NCI-H1048 (cell line): ENCODE measurements at regions not wholly inside any gene's neighbourhood (a gene's known extent, or its start where the extent isn't known, plus 50 kb on each side); places are given as distances from the start of the nearest gene placed in this dataset.

ENCODE experiments used
- DNase-seq: peaks from one replicate; lab custom pipeline; 2025; lab: John Stamatoyannopoulos, UW

DNA sequence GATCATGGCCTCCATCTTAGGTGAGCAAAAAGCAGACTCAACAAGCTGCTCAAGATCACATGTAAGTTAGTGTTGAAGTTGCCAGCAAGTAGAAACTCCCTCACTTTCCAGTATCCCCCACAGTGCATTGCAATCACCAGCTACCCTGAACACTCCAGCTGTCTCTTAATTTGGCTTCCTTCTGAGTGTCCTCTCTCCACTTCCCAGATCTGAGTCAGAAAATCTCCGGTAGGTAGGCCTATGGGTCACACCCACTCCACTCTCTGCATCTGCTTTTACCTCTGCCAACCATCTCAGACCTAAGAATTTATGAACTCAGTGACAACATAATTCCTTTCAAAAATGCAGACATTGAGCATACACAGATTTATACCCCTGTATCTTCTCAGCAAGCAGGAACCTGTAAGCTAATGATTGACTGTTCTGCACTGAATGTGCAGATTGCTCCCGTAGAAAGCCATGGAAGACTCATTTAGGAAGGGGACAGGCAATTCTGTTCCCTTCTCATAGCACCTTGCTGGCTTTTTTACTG, 656.9 kb downstream of the EPHA4 start:
- DNase-seq, result no peak

DNA sequence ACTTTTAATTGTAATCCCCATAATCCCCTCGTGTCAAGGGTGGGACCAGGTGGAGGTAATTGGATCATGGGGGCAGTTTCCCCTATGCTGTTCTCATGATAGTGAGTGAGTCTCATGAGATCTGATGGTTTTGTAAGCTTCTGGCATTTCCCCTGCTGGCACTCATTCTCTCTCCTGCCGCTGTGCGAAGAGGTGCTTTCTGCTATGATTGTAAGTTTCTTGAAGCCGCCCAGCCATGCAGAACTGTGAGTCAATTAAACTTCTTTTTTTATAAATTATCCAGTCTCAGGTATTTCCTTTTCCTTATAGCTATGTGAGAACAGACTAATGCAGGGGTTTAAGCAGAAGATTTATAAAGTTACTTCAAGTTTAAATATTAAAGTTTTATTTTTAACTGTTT, 655.2 kb downstream of the EPHA4 start:
- no peak for DNase-seq

- no peak for DNase-seq
Measured at GRCh38 chr2:220930271-220931076, 641.6 kb downstream of the EPHA4 start.

- no peak for DNase-seq
Measured at GRCh38 chr2:220931491-220931890, 640.6 kb downstream of the EPHA4 start.

- DNase-seq, result no peak
Measured at GRCh38 chr2:220932041-220932440, 640.1 kb downstream of the EPHA4 start.

GRCh38 chr2:220935789-220936321, 636.2 kb downstream of the EPHA4 start:
- no peak for DNase-seq

GRCh38 chr2:220936641-220937197, 635.4 kb downstream of the EPHA4 start:
- DNase-seq, result no peak

GRCh38 chr2:220937245-220937644, 634.9 kb downstream of the EPHA4 start:
- no peak for DNase-seq

- no peak for DNase-seq
Measured at GRCh38 chr2:220940646-220941045, 631.5 kb downstream of the EPHA4 start.

DNA sequence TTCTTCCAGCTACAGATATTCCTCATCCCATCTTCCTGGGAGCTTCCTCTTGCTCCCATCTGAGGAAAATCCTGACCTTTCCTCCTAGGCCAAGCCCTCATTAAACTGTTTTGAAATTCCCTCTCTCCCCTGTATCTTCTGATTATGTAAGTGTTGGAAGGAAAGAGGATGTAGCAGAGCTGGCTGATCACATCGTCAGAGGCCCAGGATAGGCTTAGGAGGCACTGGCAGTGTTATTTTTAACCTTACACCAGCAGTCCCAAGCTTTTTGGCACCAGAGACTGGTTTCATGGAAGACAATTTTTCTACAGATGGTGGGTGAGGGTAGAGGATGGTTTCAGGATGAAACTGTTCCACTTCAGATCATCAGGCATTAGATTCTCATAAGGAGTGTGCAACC, 630.4 kb downstream of the EPHA4 start:
- no peak for DNase-seq

GRCh38 chr2:220946552-220946951, 625.6 kb downstream of the EPHA4 start:
- DNase-seq, result no peak

DNA sequence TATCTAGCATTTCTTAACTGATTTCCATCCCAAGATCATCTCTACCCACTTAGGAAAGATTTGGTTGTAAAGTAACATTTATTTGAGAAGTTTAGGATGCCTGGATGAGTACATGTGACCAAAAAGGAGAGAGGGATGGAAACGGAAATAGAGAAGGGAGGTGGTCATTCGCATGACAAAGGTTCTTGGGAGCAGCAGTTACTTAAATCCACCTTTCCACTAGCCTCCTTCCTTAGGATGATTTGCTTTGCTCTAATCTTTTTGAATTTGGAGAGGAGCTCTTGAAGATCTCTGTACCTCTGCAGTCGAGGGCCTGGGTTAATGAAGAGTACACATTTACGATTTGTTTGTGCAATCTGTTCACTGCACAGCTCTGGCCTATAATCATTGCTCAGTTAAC, 623.5 kb downstream of the EPHA4 start:
- DNase-seq, result no peak

- no peak for DNase-seq
Measured at GRCh38 chr2:220949466-220949865, 622.6 kb downstream of the EPHA4 start.

GRCh38 chr2:220955776-220956175, 616.3 kb downstream of the EPHA4 start:
- DNase-seq, result no peak

GRCh38 chr2:220956429-220956828, 615.7 kb downstream of the EPHA4 start:
- no peak for DNase-seq

GRCh38 chr2:220959391-220959802, 612.7 kb downstream of the EPHA4 start:
- DNase-seq, result no peak

DNA sequence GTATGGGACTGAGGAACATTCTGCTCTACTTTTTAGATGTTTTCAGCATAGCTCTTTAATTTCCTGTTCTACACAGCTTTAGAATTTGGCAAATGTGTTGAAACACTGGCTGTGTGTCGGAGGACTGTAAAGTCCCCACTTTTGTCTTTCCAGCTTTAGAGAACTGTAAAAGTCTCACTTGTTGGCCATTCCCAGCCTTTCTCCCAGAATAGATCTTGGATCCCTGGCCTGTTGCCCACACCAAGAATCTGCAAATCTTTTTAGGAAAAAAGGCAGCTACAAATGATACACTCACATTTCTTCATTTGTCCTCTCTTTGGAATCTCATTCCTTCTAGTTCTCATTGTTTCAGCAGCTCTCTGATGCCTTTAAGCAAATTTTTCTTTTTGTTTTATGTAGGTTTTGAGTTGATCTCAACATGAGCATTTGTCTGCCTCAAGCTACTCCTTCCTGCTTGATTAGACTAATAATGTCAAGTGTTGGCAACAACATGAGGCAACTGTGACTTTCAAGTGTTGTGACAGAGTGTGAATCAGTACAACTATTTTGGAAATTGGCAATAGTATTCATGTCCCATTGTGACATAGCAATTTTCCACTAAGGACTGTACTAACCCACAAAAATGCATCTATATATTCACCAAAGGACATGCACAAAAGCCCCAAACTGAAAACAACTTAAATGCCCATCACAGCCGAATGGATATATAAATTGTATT, 610.8 kb downstream of the EPHA4 start:
- no peak for DNase-seq

DNA sequence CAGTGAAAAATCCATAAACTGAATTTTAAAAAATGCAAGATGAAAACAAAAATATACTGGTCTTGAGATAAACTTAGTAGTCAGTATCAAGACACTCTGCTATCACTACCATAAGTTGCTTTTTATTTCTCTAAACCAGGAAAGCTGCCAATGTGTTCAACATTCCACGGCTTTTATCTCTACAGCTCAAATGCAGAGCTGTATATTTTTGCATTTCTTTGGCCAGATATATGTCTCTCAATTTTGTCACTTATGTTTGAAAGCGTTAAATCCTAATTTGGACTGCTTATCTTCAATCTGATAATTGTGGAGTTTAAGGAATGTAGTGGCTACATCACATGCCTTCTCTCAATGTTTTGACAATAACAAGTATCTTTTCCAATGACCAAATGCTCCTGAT, 609.5 kb downstream of the EPHA4 start:
- DNase-seq, result no peak

DNA sequence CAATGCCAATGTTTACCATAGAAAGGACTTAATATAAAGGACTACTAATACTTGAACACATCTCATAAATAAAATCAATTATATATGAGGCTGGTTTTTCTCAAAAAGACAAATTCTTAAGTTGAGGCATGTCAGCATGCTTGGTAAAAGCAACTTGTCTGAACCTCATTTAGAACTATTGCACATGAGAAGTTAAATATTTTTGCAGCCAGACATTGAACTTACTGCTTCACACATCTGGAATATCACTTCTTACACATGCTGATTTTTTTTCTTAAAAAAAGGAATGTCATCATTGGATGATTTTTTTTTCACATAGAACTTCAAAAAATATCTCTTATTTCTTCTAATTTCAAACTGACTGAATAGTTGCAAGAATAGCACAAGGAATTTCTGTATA, 609.0 kb downstream of the EPHA4 start:
- DNase-seq, result no peak

DNA sequence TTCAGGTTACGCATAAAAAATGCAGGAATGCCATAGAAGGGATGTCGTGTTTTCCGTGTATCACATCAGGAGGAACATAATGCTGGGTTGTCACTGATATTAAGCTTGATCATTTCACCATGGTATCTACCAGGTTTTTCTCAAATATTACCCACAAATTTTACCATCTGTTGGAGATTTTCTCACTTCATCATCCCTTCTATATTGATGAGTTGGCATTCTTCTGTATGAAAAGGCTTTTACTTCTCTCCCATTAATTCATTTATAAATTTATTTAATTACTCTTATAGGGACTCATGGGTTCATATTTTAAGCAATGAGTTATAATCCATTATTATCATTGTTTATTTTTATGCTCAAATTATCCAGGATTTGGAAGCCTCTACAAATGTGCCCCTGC, 608.2 kb downstream of the EPHA4 start:
- no peak for DNase-seq

GRCh38 chr2:220966636-220967035, 605.5 kb downstream of the EPHA4 start:
- DNase-seq, result no peak

GRCh38 chr2:220969348-220969747, 602.8 kb downstream of the EPHA4 start:
- DNase-seq, result no peak
